Breast epithelium (tissue), 3 donors: ENCODE measurements at regions not wholly inside any gene's neighbourhood (a gene's known extent, or its start where the extent isn't known, plus 50 kb on each side); places are given as distances from the start of the nearest gene placed in this dataset.

Source experiments
- POLR2AphosphoS5 ChIP-seq, 3 donors: sonication (generic); formaldehyde crosslinking; IDR thresholded peaks; one replicate each; pipeline ENCODE4 v1.6.1; 2017; ENCODE audit warnings: antibody characterized with exemption in 3 of 3
- TF ChIP-seq, protein P1 (sequence below), 3 donors: fragments of 450-650 bp; IDR thresholded peaks; one replicate each; pipeline ENCODE4 v1.5.1; 2016 to 2017; ENCODE audit warnings: antibody characterized with exemption in 3 of 3, mild to moderate bottlenecking in 3 of 3, moderate library complexity in 3 of 3

DNA sequence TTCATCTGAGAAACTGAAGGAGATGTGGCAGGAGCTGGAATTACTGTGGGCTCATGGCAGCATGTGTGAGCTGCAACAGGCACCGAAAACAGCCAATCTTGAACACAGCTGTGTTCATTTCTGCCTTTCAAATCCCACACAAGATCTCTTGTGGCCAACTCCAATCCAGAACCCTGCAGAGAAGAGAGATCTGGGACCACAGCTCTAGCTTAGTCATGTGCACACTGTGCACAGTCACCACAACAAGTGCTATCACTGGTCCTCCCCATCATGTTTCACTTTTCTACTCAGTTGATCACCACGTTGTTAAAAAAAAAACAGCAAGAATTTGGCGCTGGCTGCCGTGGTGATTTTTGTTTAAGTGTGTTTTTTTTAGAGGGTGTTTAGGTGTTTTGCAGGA, 254.5 kb upstream of the ELAC2 start:
- TF ChIP-seq, protein P1, sequence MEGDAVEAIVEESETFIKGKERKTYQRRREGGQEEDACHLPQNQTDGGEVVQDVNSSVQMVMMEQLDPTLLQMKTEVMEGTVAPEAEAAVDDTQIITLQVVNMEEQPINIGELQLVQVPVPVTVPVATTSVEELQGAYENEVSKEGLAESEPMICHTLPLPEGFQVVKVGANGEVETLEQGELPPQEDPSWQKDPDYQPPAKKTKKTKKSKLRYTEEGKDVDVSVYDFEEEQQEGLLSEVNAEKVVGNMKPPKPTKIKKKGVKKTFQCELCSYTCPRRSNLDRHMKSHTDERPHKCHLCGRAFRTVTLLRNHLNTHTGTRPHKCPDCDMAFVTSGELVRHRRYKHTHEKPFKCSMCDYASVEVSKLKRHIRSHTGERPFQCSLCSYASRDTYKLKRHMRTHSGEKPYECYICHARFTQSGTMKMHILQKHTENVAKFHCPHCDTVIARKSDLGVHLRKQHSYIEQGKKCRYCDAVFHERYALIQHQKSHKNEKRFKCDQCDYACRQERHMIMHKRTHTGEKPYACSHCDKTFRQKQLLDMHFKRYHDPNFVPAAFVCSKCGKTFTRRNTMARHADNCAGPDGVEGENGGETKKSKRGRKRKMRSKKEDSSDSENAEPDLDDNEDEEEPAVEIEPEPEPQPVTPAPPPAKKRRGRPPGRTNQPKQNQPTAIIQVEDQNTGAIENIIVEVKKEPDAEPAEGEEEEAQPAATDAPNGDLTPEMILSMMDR (IDR thresholded peaks at IDR 0.05): no peak
- no peak for TF ChIP-seq POLR2AphosphoS5 (IDR thresholded peaks at IDR 0.05)
